ENCODE measurements at regions not wholly inside any gene's neighbourhood (a gene's known extent, or its start where the extent isn't known, plus 50 kb on each side); places are given as distances from the start of the nearest gene placed in this dataset.
"Not testable (repeated sequence)": the region's sequence is repeated elsewhere in the genome, so short reads cannot be mapped to it uniquely, and the experiment has no call there.

DNA sequence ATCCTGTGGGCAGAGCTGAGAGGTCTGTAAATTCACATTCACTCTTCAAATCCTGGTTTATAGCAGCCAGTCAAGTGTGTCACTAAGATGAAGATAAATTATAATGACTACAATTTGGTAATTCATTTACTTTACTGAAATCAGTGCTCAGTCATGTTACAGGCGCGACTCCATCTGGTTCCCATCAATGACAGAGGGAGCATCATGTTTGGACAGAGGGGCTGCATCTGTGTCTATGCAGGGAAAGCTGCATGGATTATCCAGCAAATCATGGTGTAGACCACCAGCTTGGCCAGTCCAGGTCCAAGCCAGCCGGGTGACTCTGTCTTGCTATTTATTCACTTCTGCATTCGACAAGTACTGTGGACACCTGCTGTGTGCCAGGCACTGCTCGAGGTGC is 214.1 kb upstream of the ZNF32 start:
- no peak for DNase-seq

DNA sequence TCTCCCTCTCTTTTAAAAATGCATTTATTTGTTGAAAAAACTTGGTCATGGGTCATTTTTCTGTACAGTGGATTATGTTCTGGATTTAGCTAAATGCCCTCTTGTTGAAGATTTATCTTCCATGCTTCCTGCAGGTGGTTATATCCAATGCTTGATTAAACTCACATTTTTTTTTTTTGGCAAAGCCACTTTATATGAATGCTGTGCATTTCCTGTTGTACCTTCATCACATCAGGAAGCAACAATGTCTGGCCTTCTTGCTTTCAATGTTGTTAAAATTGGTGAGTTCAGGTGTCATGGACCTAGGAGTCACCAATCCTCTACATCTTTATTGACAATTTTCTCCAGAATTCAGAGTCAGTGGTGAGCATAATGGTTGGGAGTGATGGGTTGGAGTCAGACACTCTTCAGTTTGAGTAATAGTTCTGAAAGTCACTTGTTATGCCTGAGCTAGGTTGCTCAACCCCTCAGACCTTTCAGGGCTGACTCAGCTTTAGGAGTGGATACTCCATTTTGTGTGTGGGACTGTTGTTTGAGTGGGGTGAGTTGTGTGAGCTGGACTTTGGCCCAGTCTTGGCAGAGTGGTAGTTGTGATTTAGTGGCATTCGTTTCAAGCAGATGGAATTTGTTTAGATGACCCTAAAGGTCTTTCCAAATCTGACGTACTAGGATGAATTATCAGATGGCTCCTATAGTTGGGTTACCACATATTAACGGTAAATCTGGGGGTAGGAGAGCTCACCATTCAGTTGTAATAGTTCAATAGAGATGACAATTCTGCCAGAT is 213.5 kb upstream of the ZNF32 start:
- DNase-seq: no peak

DNA sequence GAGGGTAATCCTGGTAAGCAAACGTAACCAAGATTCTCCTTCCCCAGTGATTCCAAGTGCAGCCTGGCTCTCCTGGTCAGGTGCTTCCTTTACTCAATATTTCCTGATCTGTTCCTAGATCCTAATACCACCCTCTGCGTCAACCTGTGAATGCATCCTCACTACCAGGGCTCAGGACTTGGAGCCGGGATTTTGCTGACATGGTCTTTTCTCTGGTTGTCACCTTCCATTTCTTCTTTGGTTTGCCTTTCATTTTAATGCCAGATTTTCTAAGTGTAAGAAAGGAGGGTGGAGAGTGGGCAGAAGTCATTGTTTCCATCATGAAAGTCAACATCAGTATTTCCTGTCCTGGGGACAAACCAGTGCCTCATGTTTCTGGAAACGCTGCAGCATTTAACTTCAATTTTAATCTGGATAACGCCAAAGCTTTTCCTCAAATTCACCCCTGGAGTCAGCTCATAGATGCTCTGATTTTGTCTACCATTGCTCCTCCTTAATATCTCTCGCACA is 210.4 kb upstream of the ZNF32 start:
- DNase-seq: no peak

DNA sequence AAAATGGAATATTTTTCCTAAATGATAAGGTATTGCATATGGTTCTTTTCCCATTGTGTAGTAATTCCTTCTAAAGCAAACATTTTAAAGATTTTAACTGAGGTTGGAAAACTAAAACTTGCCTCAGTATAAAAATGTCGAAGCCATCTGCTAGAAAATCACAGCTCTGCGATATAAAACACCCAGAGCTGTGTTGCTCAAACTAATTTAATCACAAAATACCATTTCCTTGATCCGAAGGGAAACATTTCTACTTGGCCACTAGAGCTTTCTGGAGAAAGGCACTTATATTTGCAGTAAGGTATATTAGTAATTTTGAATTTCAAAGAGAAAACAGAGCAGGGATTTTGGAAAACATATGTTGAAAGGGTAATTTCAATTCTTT is 209.2 kb upstream of the ZNF32 start:
- DNase-seq: no peak

DNA sequence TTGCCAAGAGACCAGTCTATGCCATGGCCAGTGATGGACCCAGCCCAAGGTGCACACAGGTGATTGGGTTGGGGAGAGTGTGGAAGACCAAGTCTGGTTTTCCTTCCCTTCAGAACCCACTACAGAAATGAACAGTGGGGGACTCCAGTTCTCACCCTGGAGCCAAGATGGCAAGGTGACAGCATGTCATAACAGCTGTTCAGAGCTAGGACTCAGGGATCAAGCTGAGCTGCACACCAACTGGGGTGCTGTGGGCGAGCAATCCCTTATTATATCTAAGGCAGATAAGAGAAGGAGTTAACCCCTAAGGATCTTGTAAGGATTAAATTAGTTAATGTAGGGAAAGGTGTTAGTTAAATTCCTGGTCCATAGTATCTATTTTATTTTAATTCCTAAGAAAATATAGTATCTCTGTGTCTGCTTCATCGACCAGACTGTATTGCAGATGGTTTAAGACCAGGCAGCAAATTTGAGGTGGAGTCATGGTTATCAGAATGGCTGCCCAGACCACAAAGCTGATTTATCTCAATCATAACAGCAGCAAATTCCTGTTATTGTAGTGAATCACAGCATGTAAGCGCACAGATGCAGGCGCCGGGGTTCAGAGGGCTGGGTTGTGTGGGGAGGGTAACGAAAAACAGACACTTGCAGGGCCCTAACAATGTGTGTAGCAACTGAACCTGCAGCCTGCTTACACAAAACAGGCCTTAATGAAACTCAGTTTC is 208.7 kb upstream of the ZNF32 start:
- DNase-seq: no peak

DNA sequence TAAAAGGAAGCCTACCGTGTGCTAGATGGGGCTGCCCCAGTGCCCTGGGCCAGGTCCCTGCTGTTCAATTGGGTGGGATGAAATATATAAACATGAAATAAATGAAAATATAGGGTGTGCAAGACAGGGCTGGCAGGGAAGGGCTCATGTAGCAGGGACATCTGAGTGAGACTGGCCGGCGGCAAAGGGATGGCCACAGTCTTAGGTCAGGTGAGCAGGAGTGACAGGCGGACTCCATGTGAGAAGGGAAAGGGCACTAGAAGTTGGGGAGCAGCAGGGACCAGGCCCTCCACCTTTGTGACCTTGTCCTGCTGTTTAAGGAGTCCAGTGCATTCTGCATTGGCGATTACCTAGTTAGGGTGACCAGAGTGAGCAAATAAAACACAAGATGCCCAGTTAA is 207.6 kb upstream of the ZNF32 start:
- DNase-seq: no peak

DNA sequence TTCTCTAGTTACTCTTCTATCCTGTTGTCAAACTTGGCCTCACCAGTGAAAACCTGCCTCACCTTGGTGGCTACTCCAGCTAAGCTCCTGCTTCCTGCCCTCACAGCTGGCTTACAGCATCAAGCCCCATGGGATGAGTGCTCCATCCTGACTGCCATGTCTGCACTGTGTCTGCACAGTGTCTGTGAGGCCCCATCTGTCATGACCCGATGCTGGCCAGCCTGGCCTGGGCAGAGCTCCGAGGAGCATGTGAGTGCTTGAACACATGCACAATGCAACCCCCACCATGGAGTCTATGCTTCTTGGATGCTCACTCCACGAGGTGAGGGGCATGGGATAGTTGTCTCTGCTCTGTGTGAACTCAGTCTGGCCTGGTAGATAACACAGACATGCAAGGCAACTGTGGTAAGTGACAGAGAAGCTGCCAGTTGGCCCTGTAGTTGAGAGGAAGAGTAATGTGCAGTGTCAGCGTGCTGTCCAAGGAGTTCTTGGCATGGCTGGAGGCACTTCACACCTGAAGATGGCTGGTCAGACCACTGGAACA is 207.1 kb upstream of the ZNF32 start:
- DNase-seq: no peak

DNA sequence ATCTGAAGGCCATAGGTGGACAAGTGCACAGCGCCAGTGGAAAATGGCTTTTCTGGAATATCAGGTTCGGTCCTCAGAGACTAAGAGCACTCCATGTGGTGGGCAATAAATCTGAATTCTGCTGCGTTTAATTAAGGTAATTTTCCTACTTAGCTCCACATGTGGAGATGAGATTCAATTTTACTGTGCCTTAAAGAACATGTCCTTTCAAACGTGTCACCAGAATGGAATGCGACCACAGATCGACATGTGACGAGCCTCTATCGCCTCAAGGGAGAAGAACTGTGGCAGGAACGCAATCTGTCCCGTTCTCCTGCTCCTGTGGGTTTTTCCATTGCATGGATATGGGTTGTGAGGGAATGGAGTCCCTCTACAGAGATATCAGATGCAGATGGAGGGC is 205.3 kb upstream of the ZNF32 start:
- no peak for DNase-seq

DNA sequence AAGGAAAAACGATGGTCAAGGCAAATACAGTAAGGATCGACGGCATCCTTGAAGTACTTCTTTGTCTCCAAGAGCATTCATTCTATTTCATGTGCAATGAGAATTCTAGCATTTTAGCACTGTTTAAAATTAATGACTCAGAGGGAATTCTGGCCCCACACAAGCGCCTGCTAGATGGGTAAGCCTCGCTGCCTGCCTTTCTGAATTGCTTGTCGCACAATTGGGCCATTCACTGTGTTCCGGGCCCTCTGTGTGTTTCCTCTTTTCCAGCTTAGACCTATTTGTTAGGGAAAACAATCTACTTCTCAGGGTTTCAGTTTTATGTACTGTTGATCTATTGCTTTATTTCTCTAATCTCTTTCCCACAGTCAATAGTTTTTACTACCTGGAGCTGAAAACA is 204.7 kb upstream of the ZNF32 start:
- DNase-seq: no peak

DNA sequence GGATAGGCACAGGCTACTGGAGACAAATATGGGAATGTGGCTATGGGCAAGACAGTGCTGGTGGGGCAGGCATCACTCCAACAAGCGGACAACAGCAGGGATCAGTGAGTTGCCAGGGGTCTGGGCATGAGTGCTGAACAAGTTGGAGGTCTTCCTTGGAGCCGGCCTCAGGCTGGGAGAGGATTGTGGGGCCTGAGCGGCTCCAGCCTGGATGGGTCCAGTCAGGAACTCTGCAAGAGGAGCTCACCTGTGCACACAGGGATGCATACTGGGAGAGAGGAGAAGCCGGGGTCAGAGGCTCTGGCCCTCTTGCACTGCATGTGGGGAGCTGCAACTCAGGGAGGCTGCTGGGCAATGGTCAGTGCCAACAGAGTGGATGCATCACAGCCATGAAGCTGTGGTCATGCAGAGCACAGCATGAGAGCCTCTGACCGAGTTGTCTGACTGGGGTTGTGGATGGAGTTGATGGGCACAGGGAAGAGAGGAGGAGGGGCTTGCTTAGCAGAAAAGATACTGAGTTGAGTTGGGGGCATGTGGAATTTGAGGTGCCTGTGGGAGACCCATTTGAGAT is 204.0 kb upstream of the ZNF32 start:
- no peak for DNase-seq

DNA sequence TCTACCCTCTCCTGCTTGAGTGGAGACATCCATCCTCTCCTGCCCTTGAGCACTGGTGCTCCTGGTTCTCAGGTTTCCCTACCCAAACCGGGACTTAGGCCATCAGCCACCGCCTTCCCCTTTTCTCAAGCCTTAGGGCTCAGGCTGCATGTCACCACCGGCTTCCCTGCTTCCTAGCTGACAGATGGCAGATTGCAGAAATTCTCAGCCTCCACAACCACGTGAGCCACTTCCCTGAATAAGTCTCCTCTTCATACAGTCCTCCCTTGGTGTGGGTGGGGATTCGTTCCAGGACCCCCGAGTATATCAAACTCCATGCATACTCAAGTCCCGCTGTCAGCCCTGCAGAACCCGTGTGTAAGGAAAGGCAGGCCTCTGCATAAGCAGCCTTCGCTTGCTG is 203.5 kb upstream of the ZNF32 start:
- DNase-seq: no peak

DNA sequence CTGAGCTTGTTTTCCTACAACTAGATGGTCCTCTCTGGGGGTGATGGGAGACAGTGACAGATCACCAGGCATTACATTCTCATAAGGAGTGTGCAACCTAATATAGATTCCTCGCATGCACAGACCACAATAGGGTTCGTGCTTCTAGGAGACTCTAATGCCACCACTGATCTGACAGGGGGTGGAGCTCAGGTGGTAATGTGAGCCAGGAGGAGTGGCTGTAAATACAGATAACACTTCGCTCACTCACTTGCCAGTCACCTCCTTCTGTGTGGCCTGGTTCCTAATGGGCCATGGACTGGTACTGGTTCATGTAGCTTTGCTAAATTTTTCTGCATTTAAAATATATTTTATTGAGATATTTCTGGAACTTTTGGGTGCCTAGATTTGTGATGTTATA is 202.3 kb upstream of the ZNF32 start:
- DNase-seq: no peak

DNA sequence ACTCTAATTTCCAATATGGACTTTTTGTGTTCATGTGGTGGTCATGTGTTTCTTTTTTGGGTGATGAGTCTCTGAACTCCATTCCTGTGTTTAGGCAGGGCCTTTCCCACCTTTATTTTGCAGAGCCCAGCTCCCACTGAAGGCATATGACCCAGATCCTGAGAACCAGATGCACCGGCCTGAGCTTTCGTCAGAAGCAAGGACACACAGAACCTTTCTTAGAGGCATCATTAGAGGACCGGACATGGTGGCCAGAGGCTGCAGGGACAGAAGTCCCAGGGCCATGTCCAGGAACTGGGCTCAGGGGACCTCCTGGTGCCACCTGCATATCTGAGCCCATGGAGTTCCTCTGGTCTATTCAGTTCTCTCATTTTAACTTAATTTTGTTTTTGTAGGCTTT is 200.9 kb upstream of the ZNF32 start:
- DNase-seq: no peak

DNA sequence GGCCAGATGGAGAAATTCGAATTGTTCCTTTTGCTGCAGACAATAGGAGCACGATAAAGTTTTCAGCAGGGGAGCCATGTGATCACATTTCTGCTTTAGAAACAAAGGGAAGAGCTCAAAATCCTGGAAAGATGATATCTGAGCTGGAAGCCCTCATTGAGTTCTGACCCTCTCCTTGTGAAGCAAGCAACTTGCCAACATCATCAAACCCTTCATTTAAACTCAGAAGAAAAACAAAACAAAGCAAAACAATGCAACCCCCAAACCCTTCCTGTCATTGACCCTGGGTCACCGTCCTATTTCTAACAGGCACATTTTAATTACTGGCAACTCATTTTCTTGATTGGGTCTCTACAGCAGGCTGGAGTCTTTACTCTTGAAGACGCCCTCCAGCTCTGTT is 198.3 kb upstream of the ZNF32 start:
- no peak for DNase-seq

DNA sequence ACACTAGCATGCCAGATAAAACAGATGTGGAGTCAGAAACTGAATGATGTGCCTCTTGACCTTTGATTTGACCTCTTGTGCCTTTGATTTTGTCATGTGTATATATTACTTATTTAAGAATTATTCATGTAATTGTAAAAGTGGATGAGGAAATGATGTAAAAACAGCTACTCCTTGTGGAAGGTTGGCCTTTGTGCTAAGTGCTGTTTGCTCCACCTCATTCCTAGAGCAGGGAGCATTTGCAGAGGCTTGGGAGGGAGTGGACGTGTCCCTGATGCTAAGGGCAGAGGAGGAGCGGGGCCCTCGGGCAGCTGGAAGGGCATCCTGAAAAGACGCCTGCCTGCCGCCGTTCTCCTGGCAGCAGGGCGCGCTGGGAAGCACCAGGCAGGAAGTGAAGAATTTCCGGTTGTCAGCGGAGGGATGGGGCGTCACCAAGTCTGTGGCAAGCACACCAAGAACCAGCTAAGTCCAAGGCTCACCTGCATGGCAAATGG is 197.6 kb upstream of the ZNF32 start:
- no peak for DNase-seq

DNA sequence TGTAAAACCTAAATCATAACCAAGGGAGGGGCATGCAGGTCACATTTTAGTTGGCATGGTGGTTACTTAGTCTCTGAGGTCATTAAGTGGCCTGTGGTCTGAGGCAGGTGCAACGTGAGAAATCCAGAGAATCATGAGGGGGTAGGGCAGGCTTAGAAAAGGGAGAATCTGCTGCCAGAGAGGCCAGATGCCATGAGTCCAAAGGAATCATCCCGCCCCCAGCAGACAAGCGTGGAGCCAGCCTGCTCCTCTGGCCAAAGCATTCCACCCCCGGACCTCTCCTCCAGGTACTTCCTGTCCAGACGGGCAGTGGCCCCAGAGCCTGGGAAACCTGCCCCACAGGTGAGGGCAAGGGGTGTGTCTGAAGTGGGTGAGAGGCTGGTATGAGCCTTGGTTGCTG is 196.4 kb upstream of the ZNF32 start:
- no peak for DNase-seq

DNA sequence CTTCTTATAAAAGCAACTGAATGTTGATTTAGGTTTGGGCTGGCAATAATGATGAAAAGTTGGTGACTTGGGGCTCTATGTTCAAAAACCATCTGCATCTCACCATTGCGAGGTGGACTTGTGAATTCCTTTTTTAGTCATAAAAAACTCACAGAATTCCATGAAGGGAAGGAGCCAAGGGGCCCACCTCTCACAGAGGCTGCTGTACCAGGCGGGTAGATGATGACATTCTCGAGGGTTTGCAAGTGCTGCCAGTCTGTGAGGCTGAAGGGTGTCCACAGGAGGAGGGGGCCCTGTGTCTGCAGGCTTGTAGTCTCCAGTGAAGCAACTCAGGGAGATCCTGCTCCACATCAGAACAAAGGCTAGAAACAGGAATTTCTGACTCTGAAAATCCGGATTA is 195.5 kb upstream of the ZNF32 start:
- DNase-seq: no peak

DNA sequence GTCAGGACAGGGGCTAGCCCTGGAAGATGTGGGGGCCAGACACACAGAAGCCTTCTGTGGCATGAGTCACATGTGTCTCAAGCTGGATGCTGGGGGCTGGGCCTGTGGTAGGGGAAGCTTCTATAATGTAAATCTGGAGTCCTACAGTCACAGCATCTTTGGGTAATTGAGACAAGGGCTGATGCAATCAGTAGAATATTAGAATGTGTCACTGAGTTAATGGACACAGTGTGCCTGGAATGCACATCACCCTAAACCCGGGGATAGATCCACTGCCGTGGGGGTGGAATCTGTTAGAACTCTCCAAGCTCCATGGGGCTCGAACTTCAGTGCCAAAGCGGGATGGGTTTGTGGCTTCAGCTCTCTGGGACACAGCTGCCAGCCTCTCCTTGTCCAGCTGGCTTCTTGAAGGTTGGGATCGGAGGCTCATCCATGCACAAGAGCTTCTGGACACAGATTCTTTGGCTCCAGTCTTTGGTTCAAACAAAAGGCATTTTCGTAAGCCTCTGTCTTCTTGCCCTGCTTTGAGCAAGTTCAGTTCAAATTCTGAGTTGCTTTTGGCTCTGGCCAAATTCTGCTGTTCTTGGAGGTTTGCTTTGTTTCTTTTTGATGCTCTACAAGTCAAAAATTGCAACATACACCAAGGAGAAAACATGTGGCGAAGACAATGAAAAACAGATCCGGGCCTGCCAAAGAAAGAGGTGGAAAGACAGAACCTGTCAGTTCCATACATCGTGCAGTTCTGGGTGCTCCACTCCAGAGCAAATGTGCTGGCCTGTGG is 194.8 kb upstream of the ZNF32 start:
- no peak for DNase-seq

DNA sequence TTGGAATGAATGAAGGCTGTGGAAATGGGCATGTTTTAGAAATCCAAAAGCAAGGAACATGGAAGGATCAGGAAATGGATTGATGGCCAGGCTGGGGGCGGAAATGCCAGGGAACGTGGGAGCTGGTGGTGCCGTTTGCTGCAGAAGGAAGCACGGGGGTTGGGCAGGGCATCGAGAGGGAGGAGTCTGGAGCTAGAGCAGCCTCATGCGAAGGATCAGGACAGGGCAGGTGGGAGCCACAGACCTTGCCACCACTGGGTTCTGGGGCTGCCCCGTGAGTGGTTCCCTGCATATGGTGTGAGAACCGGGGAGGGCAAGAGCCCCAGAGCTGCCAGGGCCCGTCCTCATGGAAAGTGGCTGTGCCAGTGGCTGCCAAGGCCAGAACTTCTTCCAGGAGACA is 193.8 kb upstream of the ZNF32 start:
- no peak for DNase-seq

DNA sequence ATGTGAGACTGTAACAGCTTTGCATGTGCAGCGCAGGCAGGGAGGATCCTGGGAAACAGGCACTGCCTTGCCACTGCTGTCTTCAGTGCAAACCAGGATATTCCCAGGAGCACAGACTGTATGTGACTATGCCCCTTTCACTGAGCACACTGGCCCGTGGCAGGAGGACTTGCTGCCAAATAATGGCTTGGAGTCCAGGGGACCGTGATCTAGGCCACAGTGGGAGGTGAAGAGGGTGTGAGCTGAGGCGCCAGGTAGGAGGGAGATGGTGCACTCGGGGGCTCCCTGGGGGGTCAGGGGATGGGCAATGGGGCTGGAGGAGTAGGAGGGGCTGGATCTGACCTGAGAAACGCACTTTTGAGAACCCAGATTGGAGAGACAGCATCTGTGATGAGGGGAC is 193.4 kb upstream of the ZNF32 start:
- no peak for DNase-seq

DNA sequence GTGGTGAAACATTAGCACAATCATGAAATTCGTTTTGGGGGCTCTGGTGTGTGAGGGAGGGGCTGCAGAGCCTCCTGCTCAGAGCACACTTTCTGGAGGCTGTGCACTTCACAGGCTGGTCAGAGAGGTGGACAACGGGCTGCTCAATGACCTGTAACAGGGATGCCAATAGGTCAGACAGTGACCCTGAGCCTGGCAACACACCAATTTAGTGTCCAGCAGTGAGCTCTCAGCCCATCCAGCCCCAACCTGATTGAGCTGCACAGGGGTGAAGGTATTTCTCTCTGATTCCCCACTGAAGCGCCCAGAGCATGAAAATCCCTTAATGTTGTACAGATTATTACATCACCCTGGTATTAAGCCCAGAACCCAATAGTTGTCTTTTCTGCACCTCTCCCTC is 191.3 kb upstream of the ZNF32 start:
- no peak for DNase-seq

DNA sequence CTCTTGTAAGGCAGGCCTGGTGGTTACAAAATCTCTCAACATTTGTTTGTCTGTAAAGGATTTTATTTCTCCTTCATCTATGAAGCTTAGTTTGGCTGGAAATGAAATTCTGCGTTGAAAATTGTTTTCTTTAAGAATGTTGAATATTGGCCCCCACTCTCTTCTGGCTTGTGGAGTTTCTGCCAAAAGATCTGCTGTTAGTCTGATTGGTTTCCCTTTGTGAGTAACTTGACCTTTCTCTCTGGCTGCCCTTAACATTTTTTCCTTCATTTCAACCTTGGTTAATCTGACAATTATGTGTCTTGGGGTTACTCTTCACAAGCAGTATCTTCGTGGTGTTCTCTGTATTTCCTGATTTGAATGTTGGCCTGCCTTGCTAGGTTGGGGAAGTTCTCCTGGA is 186.1 kb upstream of the ZNF32 start:
- DNase-seq: not testable (repeated sequence)

DNA sequence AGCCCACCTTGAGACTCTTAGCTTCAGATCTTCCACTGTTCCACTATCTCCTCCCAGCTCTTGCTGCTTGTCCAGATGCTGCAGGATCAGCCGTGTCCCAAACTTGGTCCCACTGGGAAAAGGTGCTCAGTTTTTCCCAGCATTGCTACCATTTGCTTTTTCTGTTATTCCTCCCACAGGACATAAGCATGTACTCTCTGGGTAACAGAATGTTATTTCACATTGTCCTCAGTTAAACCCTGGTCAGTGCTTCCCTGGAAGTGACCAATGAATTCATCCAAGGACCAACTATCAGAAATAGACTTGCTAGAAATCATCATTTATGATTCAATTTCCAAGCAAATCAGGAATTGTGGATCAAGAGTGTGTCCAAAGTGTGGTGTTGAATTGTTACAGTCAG is 179.2 kb upstream of the ZNF32 start:
- DNase-seq: no peak
